MM.1S (cell line): ENCODE measurements at regions not wholly inside any gene's neighbourhood (a gene's known extent, or its start where the extent isn't known, plus 50 kb on each side); places are given as distances from the start of the nearest gene placed in this dataset.

Experiments
- DNase-seq: peaks from one replicate; pipeline ENCODE4 v3.0.0-alpha.2; 2015
- H2AFZ ChIP-seq: fragments of 300-600 bp; sonication (generic); 2 replicates; pipeline ENCODE4 v1.6.0; 2016; ENCODE audit warnings: antibody characterized with exemption, low read length
- H3F3A ChIP-seq: fragments of 300-600 bp; sonication (generic); 2 replicates; pipeline ENCODE4 v1.6.1; 2016; ENCODE audit warnings: mild to moderate bottlenecking, antibody characterized with exemption, low read length, moderate library complexity, mixed read lengths; ENCODE audit not compliant: insufficient read depth
- H3K27ac ChIP-seq: fragments of 300-600 bp; sonication (generic); 2 replicates; pipeline ENCODE4 v1.5.1; 2016; ENCODE audit warnings: mild to moderate bottlenecking, low read length
- H3K27me3 ChIP-seq: fragments of 300-600 bp; sonication (generic); replicated peaks from 2 replicates; pipeline ENCODE4 v1.6.0; 2016; ENCODE audit warnings: low read length; ENCODE audit not compliant: insufficient read depth
- H3K36me3 ChIP-seq: fragments of 300-600 bp; sonication (generic); replicated peaks from 2 replicates; pipeline ENCODE4 v1.6.1; 2016; ENCODE audit warnings: mild to moderate bottlenecking, low read length, mixed read lengths; ENCODE audit not compliant: insufficient read depth
- H3K4me1 ChIP-seq: fragments of 300-600 bp; sonication (generic); 2 replicates; pipeline ENCODE4 v1.6.1; 2016; ENCODE audit warnings: low read length, mixed read lengths
- H3K4me2 ChIP-seq: fragments of 300-600 bp; sonication (generic); 2 replicates; pipeline ENCODE4 v1.6.0; 2016; ENCODE audit warnings: low read depth, low read length
- H3K4me3 ChIP-seq: fragments of 300-600 bp; sonication (generic); 2 replicates; pipeline ENCODE4 v1.5.1; 2016; ENCODE audit warnings: low read length, mixed read lengths
- H3K79me2 ChIP-seq: fragments of 300-600 bp; sonication (generic); 2 replicates; pipeline ENCODE4 v1.6.1; 2016; ENCODE audit warnings: mixed run types, low read length, mixed read lengths
- H3K9ac ChIP-seq: fragments of 300-600 bp; sonication (generic); 2 replicates; pipeline ENCODE4 v1.6.1; 2016; ENCODE audit warnings: low read length, mixed read lengths
- H3K9me2 ChIP-seq: fragments of 300-600 bp; sonication (generic); replicated peaks from 2 replicates; pipeline ENCODE4 v1.6.1; 2016; ENCODE audit warnings: mild to moderate bottlenecking, low read length, mixed read lengths; ENCODE audit not compliant: insufficient read depth
- H3K9me3 ChIP-seq: fragments of 300-600 bp; sonication (generic); replicated peaks from 2 replicates; pipeline ENCODE4 v1.6.1; 2016; ENCODE audit warnings: mild to moderate bottlenecking, low read length, mixed read lengths; ENCODE audit not compliant: insufficient read depth
- H4K20me1 ChIP-seq: fragments of 300-600 bp; sonication (generic); 2 replicates; pipeline ENCODE4 v1.6.1; 2016; ENCODE audit warnings: mild to moderate bottlenecking, low read length, moderate library complexity, mixed read lengths; ENCODE audit not compliant: insufficient read depth
- CTCF ChIP-seq: fragments of 300-600 bp; sonication (generic); IDR thresholded peaks from 2 replicates; pipeline ENCODE4 v1.5.1; 2016; ENCODE audit warnings: antibody characterized with exemption, low read length, mixed read lengths
- EZH2 ChIP-seq: fragments of 300-600 bp; sonication (generic); optimal IDR thresholded peaks from 2 replicates; pipeline ENCODE3; 2017; ENCODE audit warnings: low read depth, mild to moderate bottlenecking, antibody characterized with exemption, low read length, mixed read lengths
- EZH2phosphoT487 ChIP-seq: fragments of 300-600 bp; sonication (generic); IDR thresholded peaks from 2 replicates; pipeline ENCODE4 v1.6.1; 2018; ENCODE audit warnings: antibody characterized with exemption, low read length

GRCh38 chr14:51307551-51307950 lies 67.5 kb downstream of the TMX1 start:
- no peak for TF ChIP-seq EZH2
- no peak for TF ChIP-seq EZH2phosphoT487
- no peak for TF ChIP-seq CTCF
- no peak overlapping the region for H2AFZ ChIP-seq
- no peaks in the 10 kb centered on the region for H3K36me3 ChIP-seq
- H3K4me2 ChIP-seq, result no peak overlapping the region
- H3K9me2 ChIP-seq, result no peaks in the 10 kb centered on the region
- no peaks in the 10 kb centered on the region for H4K20me1 ChIP-seq
- no peaks in the 10 kb centered on the region for H3K27me3 ChIP-seq
- no peaks in the 10 kb centered on the region for H3K4me1 ChIP-seq
- H3K9me3 ChIP-seq, result no peaks in the 10 kb centered on the region
- H3K27ac ChIP-seq, result no peak overlapping the region
- DNase-seq, result no peak
- no peaks in the 10 kb centered on the region for H3F3A ChIP-seq
- H3K4me3 ChIP-seq, result no peak overlapping the region
- no peaks in the 10 kb centered on the region for H3K79me2 ChIP-seq
- no peak overlapping the region for H3K9ac ChIP-seq

- Histone ChIP-seq H3K4me1 (no peaks in the 10 kb centered on the region), H3K4me3 (no peak overlapping the region), H4K20me1 (no peaks in the 10 kb centered on the region), H3F3A (no peaks in the 10 kb centered on the region), H3K79me2 (no peaks in the 10 kb centered on the region), H3K27ac (no peak overlapping the region), H3K4me2 (no peak overlapping the region), H3K27me3 (no peaks in the 10 kb centered on the region), H3K36me3 (no peaks in the 10 kb centered on the region), H3K9me3 (no peaks in the 10 kb centered on the region), H3K9me2 (no peaks in the 10 kb centered on the region), H3K9ac (no peak overlapping the region), H2AFZ (no peak overlapping the region)
- TF ChIP-seq EZH2phosphoT487 (no peak), CTCF (no peak), EZH2 (no peak)
- no peak for DNase-seq
These were observed 68.8 kb downstream of the TMX1 start for GRCh38 chr14:51308866-51309265.

- no peak for DNase-seq
- Histone ChIP-seq H4K20me1 (no peaks in the 10 kb centered on the region), H3K9ac (no peak overlapping the region), H3K79me2 (no peaks in the 10 kb centered on the region), H3K27me3 (no peaks in the 10 kb centered on the region), H3K4me3 (no peak overlapping the region), H3K9me3 (no peaks in the 10 kb centered on the region), H2AFZ (no peak overlapping the region), H3K9me2 (no peaks in the 10 kb centered on the region), H3K27ac (no peak overlapping the region), H3K36me3 (no peaks in the 10 kb centered on the region), H3K4me2 (no peak overlapping the region), H3F3A (no peaks in the 10 kb centered on the region), H3K4me1 (no peaks in the 10 kb centered on the region)
- TF ChIP-seq CTCF (no peak), EZH2phosphoT487 (no peak), EZH2 (no peak)
These were observed 70.5 kb downstream of the TMX1 start for GRCh38 chr14:51310505-51310944.
